NCI-H2171 (cell line): ENCODE measurements at regions not wholly inside any gene's neighbourhood (a gene's known extent, or its start where the extent isn't known, plus 50 kb on each side); places are given as distances from the start of the nearest gene placed in this dataset.

Experiments
- DNase-seq: peaks from one replicate; lab custom pipeline; 2025; lab: John Stamatoyannopoulos, UW

DNA sequence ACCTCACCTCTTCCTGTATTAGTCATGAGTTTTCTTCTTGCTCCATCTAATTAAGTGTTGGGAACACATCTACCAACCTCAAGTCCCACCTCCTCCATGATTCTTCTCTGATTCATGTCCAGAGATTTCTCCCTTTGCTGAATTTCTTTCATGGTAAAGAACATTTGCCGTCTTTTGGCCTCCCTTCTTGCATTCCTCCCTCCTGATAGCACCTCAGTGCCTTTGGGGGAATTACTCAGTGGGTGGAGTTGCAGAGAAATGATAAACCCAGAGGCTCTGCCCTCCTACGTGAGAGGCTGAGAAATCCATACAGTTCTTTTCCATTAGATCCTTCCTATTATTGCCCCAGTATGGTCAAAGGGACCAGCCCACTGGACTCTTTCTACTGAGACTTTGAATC lies 651.9 kb downstream of the SLC4A3 start:
- no peak for DNase-seq

GRCh38 chr2:220279840-220280239 lies 652.4 kb downstream of the SLC4A3 start:
- DNase-seq = no peak

DNA sequence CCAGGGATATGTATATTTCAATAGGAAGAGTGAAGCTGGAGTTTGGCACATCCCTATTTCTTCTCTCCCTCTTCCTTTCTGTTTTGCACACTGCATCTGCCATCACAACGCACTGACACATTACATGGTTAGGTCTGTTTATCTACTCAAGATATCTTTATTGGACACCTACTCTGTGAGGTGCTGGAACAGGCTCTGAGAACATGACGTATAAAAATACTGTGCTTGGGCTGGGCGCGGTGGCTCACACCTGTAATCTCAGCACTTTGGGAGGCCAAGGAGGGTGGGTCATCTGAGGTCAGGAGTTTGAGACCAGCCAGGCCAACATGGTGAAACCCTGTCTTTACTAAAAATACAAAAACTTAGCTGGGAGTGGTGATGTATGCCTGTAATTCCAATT lies 653.3 kb downstream of the SLC4A3 start:
- DNase-seq = no peak

DNA sequence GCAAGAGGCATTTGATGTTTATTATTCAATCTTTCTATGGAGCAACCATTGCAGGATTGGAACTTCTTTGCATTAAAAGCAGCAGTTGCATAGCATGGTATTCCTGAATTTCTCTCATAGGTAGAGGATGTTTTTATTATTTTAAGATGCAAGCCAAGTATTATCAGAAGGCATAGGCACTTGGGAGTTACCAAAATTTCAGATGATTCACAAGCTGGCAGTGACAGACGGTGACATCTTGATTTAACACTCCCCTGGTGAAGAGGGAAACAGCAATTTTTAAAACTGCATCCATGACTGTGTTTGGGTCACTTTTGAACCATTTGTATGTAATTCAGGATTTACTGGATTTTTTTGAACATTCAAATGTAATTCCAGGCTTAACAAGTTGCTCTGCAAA lies 654.3 kb downstream of the SLC4A3 start:
- DNase-seq = no peak

GRCh38 chr2:220282236-220282635 lies 654.8 kb downstream of the SLC4A3 start:
- DNase-seq = no peak

DNA sequence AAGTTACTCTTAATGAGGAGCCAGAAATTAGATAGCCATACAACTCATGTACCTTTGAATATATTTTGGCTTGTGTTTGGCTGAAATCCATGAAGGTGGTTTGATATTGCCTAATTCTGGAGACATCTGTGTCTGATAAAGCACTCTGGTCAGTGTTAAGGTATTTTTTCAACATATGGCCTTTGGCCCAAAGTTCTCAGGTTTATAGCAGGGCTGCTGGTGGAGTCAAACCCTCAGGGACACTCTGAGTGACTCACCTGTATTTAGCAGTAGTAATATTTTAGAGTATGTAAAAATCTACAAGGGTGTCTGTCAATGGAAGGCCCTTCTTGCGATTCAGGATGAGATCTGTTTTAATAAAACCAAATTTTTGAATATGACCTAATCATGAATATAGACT lies 666.5 kb downstream of the SLC4A3 start:
- DNase-seq = no peak

GRCh38 chr2:220296174-220296573 lies 668.7 kb downstream of the SLC4A3 start:
- no peak for DNase-seq

- DNase-seq = no peak
Measured at GRCh38 chr2:220297093-220297492, 669.7 kb downstream of the SLC4A3 start.

GRCh38 chr2:220300806-220301205 lies 673.4 kb downstream of the SLC4A3 start:
- DNase-seq = no peak

DNA sequence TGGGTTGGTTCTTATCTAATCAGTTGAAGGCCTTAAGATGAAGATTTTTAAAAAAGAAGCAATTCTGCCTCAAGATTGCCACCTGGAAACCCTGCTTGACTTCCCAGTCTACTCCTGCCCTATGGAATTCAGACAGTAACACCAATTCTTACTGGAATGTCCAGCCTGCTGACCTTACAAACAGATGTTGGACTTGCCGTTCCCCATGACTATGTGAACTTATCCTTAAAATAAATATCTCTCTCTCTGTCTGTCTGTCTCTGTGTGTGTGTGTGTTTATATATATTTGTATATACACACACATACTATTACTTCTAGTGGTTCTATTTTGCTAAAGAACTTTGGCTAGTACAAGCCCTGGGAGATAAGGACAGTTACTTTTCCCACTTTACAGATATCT lies 675.3 kb downstream of the SLC4A3 start:
- no peak for DNase-seq

DNA sequence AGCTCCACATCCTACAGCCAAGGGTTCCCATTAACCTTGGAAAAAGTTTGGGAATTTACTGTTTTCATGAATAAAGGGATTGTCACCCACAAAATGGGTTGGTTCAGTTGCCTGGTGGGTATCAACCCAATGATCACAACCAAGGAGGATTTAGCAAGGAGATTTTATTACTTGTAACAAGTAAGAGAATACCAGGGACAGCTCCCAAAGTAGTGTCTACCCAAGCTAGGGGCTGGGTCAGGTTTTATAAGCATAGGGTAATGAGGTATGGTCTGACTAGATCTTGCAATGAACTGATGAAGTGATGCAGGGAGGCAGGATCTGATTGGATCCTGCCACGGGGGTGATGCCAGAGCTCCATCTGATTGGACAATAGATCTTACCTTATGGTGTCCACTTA lies 681.8 kb downstream of the SLC4A3 start:
- DNase-seq = no peak

DNA sequence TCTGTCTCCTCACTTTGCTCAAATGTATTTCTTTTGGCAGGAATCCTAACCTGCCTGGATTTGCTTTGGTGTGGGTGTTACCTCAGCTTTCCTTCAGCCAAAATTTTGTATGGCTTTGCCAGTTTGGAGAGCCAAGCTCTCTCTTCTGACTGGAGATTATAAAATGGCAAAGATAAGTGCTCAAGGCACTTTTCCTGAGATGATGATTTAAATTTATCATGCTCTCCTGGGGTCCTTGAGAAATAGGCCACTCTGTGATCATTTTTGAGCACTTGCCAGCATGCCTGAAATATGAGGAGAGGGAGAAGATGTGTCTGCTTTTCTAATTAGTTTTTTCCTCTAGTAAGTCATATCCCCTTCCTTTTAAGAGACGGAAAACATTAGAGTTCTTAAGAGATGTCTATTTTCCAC lies 683.0 kb downstream of the SLC4A3 start:
- no peak for DNase-seq

- peak; percentile 55 for DNase-seq
Measured at GRCh38 chr2:220315098-220315823, 687.8 kb downstream of the SLC4A3 start.

DNA sequence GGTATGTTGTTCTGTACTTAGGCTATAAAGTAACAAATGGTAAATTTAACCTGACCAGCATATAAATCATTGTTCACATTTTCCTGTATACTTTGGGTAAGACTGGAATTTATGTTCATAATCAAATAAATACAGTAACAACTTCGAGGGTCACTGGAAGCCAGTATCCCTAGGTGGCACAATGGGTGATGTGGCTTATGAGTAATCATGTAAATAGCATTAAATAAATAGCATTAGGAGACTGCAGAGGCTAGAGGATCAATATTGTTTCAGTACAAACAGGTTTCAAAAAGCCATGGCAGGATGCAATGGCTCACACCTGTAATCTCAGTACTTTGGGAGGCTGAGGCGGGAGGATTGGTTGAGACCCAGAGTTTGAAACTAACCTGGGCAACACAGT lies 690.6 kb downstream of the SLC4A3 start:
- no peak for DNase-seq

DNA sequence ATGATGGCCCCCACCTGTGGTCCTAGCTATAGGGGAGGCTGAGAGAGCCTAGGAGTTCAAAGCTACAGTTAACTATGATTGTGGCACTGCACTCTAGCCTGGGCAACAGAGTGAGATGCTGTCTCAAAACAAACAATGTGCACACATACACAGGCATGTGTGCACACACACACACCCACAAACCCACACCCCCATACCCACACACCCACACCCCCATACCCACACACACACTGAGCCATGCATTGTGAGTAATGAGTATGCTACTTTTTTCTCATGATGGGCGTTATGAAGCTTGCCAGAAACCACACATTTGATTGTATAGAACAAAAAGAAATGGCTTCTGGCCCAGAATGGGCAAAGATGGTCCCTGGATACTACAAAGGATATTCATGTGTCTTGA lies 691.1 kb downstream of the SLC4A3 start:
- DNase-seq = no peak

GRCh38 chr2:220320326-220320725 lies 692.9 kb downstream of the SLC4A3 start:
- no peak for DNase-seq

DNA sequence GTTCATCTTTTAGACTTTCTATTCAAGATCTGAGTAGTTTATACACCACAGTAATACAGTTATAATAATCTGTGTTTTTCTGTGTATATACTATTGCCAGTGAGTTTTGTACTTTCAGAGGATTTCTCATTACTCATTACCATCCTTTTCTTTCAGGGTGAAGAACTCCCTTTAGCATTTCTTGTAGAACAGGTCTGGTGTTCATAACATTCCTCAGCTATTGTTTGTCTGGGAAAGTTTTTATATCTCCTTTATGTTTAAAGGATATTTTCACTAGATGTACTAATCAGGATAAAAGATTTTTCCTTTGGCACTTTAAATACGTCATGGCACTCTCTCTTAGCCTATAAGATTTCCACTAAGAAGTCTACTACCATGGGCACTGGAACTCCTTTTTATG lies 705.5 kb downstream of the SLC4A3 start:
- DNase-seq = no peak

GRCh38 chr2:220334210-220334609 lies 706.8 kb downstream of the SLC4A3 start:
- no peak for DNase-seq

DNA sequence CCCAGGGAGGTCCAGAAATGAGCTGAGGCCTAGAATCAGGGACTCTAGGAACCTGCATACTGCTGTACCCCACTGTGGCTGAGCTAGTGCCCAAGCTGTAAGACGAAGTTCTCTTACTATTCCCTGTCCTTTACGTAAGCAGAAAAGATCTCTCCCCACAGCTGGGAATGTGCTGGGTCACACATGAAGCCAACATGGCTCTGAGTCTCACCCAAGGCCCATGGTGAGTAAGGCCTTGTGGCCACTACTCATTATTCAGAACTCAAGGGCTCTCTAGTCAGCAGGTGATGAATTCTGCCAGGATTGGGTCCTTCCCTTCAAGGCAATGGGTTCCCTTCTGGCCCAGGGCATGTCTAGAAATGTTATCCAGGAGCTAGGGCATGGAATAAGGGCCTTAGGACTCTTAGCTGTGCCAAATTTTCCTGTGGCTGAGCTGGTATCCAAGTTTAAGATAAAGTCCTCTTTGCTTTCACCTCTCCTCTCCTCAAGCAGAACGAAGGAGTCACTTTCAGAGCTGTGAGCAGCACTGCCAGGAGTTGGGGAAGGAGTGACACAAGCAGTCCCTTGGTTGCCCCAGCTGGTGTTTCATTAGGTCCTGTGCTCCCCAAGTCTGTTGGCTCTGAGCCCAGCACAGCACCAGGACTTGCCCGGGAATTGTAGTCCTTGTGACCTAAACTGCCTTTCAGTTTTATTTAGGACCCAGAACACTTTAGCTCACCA lies 707.6 kb downstream of the SLC4A3 start:
- DNase-seq = no peak

DNA sequence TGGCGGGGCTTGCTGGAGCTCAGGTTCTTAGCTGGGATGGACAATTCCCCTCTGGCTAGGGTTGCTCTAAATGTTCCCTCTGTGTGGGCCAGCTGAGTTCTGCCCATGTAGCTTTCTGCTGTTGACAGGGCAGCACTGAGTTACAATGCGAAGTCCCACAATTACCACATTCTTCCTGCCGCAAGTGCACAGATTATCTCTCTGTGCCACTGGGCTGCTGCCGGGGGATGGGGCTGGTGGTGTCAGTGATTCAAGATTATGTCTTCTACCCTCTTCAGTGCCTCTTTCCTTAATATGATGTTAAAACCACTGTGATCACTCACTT lies 708.1 kb downstream of the SLC4A3 start:
- no peak for DNase-seq

DNA sequence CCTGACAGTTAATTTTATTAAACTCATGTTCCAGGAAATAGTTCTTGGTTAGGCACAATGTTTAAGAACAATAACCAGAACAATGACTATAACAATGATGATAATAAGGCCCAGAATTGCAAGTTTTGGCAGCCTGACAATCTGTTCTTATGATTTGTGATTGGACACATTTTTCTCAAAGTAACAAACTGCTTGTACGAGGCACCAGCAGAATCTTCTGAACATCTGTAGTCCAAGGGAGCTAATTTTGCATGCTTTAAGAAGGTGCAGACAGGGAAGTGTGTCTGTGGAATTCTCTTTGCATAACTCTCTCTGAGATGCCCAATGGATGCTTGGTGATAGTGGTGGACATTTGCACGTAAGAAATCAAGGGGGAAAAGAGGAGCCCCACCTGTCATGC lies 709.3 kb downstream of the SLC4A3 start:
- DNase-seq = no peak

- no peak for DNase-seq
Measured at GRCh38 chr2:220337611-220338440, 710.4 kb downstream of the SLC4A3 start.

DNA sequence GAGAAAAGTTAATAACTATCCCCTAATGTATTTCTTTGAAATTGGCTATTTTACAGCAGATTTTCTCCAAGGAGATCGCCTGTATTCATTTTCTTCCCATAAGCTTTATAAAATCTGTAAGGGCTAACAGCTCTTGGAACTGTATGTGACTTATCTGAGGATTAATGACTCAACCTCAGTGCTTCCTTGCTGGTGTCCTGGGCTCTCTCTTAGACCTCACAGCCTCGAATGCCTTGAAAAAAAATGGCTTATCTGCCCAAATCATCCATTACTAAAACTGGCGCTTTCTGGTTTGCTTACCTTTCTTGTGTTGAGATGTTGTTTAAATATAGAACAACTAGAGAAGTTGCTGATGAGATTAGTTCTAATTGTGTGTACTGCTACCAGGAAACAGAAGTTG lies 713.6 kb downstream of the SLC4A3 start:
- no peak for DNase-seq
